ENCODE measurements at regions not wholly inside any gene's neighbourhood (a gene's known extent, or its start where the extent isn't known, plus 50 kb on each side); places are given as distances from the start of the nearest gene placed in this dataset.

GRCh38 chr13:86579662-86580061 lies 780.4 kb upstream of the SLITRK6 start:
- intact Hi-C loops (cut with micrococcal nuclease; ENCODE audit: unreplicated experiment), result no loop called here
- POLR2A ChIA-PET, result no interaction called here
- H3K4me2 ChIP-seq (ENCODE audit: low read depth, low read length), result no peak overlapping the region

GRCh38 chr13:86581706-86582105 lies 782.5 kb upstream of the SLITRK6 start:
- H3K36me3 ChIP-seq (replicated peaks in 1 of 2; ENCODE audit: control insufficient read depth in 1 of 2, insufficient read depth in 2 of 2, low read length in 2 of 2), result no peaks in the 10 kb centered on the region
- H3K27ac ChIP-seq (ENCODE audit: extremely low read length, insufficient read depth, low read length), result no peak overlapping the region
- CTCF ChIA-PET (ENCODE audit: low intra/inter-chr PET ratio, low total read pairs), result no interaction called here
- no peaks in the 10 kb centered on the region for H3K79me2 ChIP-seq (ENCODE audit: insufficient read depth, low read length)
- no peak for DNase-seq (ENCODE audit: low spot score)
- BruUV-seq (replicated peaks), result no TSS peak
- TF ChIP-seq FOXO1 (CRISPR knock-in tag; IDR thresholded peaks at IDR 0.05) (no peak), ZNF326 (CRISPR knock-in tag; IDR thresholded peaks at IDR 0.05; ENCODE audit: borderline replicate concordance) (no peak), ETS1 (CRISPR knock-in tag; IDR thresholded peaks at IDR 0.05) (no peak), ZNF17 (CRISPR knock-in tag; IDR thresholded peaks at IDR 0.05) (no peak), HOXA5 (CRISPR knock-in tag; IDR thresholded peaks at IDR 0.05) (no peak), SRSF1 (optimal IDR thresholded peaks at IDR 0.05; ENCODE audit: low read depth, low read length) (no peak), ZSCAN9 (CRISPR knock-in tag; IDR thresholded peaks at IDR 0.05; ENCODE audit: borderline replicate concordance) (no peak), ZNF143 (CRISPR knock-in tag; IDR thresholded peaks at IDR 0.05) (no peak)
- H2AFZ ChIP-seq (ENCODE audit: low read length), result no peak overlapping the region
- H3K9me3 ChIP-seq (ENCODE audit: low read length), result peaks cover 12% of the 10 kb centered on the region; the same call in 1 of the 2 replicates
- FAIRE-seq, result no peak
- no peaks in the 10 kb centered on the region for H3K27me3 ChIP-seq (ENCODE audit: control insufficient read depth in 1 of 2, insufficient read depth in 2 of 2, low read length in 2 of 2)
- POLR2A ChIA-PET, result no interaction called here
- H3K4me2 ChIP-seq (ENCODE audit: low read depth, low read length), result no peak overlapping the region
- no peak overlapping the region for H3K9ac ChIP-seq (ENCODE audit: insufficient read depth, low read depth, low read length)
- in situ Hi-C loops (cut with HindIII; ENCODE audit: extremely low pct_ligation_motif_present, low pct_unique_long_range_greater_than_20kb), result no loop called here
- no peak overlapping the region for H3K4me3 ChIP-seq (replicated peaks in 1 of 3; ENCODE audit: insufficient read depth in 1 of 3, low read depth in 2 of 3, low read length in 3 of 3)
- 40% methylated on average over 1 of the region's 2 CpGs for WGBS (ENCODE audit: low lambda C conversion rate)
- H3K4me1 ChIP-seq (ENCODE audit: insufficient read depth, low read length), result no peaks in the 10 kb centered on the region
- intact Hi-C loops (cut with micrococcal nuclease; ENCODE audit: unreplicated experiment), result no loop called here
- no peaks in the 10 kb centered on the region for H4K20me1 ChIP-seq (ENCODE audit: insufficient read depth, low read length)
- no peak for ATAC-seq

More at GRCh38 chr13:86579662-86580061, 780.4 kb upstream of the SLITRK6 start:
- H4K20me1 ChIP-seq (ENCODE audit: insufficient read depth, low read length), result no peaks in the 10 kb centered on the region
- H3K9ac ChIP-seq (ENCODE audit: insufficient read depth, low read depth, low read length), result no peak overlapping the region
- TF ChIP-seq ERF (CRISPR knock-in tag; IDR thresholded peaks at IDR 0.05) (no peak), ZNF850 (CRISPR knock-in tag; conservative IDR thresholded peaks at IDR 0.05) (no peak), ZSCAN25 (CRISPR knock-in tag; IDR thresholded peaks at IDR 0.05) (no peak), NR1H2 (CRISPR knock-in tag; IDR thresholded peaks at IDR 0.05; ENCODE audit: borderline replicate concordance, low read depth) (no peak), NCOR1 (IDR thresholded peaks at IDR 0.05; ENCODE audit: borderline replicate concordance, low read length) (no peak), ZNF788 (CRISPR knock-in tag; IDR thresholded peaks at IDR 0.05; ENCODE audit: borderline replicate concordance) (no peak)
- WGBS (ENCODE audit: low lambda C conversion rate), result 0% methylated on average over 3 of the region's 3 CpGs
- no peaks in the 10 kb centered on the region for H3K4me1 ChIP-seq (ENCODE audit: insufficient read depth, low read length)
- no peak overlapping the region for H3K27ac ChIP-seq (ENCODE audit: extremely low read length, insufficient read depth, low read length)
- DNase-seq (ENCODE audit: low spot score), result no peak
- H3K4me3 ChIP-seq (replicated peaks in 1 of 3; ENCODE audit: insufficient read depth in 1 of 3, low read depth in 2 of 3, low read length in 3 of 3), result no peak overlapping the region
- CTCF ChIA-PET (ENCODE audit: low intra/inter-chr PET ratio, low total read pairs), result no interaction called here
- no peak for FAIRE-seq
- no peak overlapping the region for H2AFZ ChIP-seq (ENCODE audit: low read length)
- no peak for ATAC-seq
- in situ Hi-C loops (cut with HindIII; ENCODE audit: extremely low pct_ligation_motif_present, low pct_unique_long_range_greater_than_20kb), result no loop called here
- no TSS peak for BruUV-seq (replicated peaks)
- H3K36me3 ChIP-seq (replicated peaks in 1 of 2; ENCODE audit: control insufficient read depth in 1 of 2, insufficient read depth in 2 of 2, low read length in 2 of 2), result no peaks in the 10 kb centered on the region
- no peaks in the 10 kb centered on the region for H3K79me2 ChIP-seq (ENCODE audit: insufficient read depth, low read length)
- H3K9me3 ChIP-seq (ENCODE audit: low read length), result peaks cover 12% of the 10 kb centered on the region; the same call in 1 of the 2 replicates
- no peaks in the 10 kb centered on the region for H3K27me3 ChIP-seq (ENCODE audit: control insufficient read depth in 1 of 2, insufficient read depth in 2 of 2, low read length in 2 of 2)

All from HepG2 (cell line).